Mesenchymal stem cell (in vitro differentiated cells and primary cell): ENCODE measurements at regions not wholly inside any gene's neighbourhood (a gene's known extent, or its start where the extent isn't known, plus 50 kb on each side); places are given as distances from the start of the nearest gene placed in this dataset.

Experiments
- DNase-seq: peaks from one replicate; pipeline ENCODE4 v3.0.0-alpha.2; 2013
- H2AFZ ChIP-seq: one replicate; pipeline ENCODE4 v1.6.1; 2013; ENCODE audit warnings: low read depth, mild to moderate bottlenecking, control low read depth, inconsistent platforms, low read length, moderate library complexity
- H2AK5ac ChIP-seq: 2 replicates; pipeline ENCODE4 v1.6.1; 2013; ENCODE audit warnings: low read length, moderate library complexity, mild to moderate bottlenecking, inconsistent platforms; ENCODE audit not compliant: severe bottlenecking
- H2BK120ac ChIP-seq: one replicate; pipeline ENCODE4 v1.6.1; 2013; ENCODE audit warnings: low read depth, mild to moderate bottlenecking, inconsistent platforms, low read length, moderate library complexity
- H2BK12ac ChIP-seq, 2 experiments: one replicate each; pipeline ENCODE4 v1.6.1; 2013; ENCODE audit warnings: inconsistent platforms in 2 of 2, low read length in 2 of 2, mild to moderate bottlenecking in 2 of 2, moderate library complexity in 2 of 2, control low read depth in 1 of 2
- H2BK15ac ChIP-seq: one replicate; pipeline ENCODE4 v1.6.1; 2013; ENCODE audit warnings: mild to moderate bottlenecking, low read depth, inconsistent platforms; ENCODE audit not compliant: poor library complexity, severe bottlenecking
- H2BK5ac ChIP-seq: 2 replicates; pipeline ENCODE4 v1.6.1; 2013; ENCODE audit warnings: low read depth, mild to moderate bottlenecking, low read length, control low read depth, inconsistent platforms; ENCODE audit not compliant: poor library complexity, severe bottlenecking
- H3K14ac ChIP-seq, 2 experiments: one replicate each; pipeline ENCODE4 v1.6.1; 2013; ENCODE audit warnings: inconsistent platforms in 2 of 2, low read length in 2 of 2, control low read depth in 1 of 2, mild to moderate bottlenecking in 1 of 2, moderate library complexity in 1 of 2
- H3K18ac ChIP-seq, 2 experiments: one replicate each; pipeline ENCODE4 v1.6.1; 2013; ENCODE audit warnings: inconsistent platforms in 2 of 2, low read length in 2 of 2, control low read depth in 1 of 2, low read depth in 1 of 2, mild to moderate bottlenecking in 1 of 2
- H3K23ac ChIP-seq, 2 experiments: one replicate each; pipeline ENCODE4 v1.6.1; 2013; ENCODE audit warnings: inconsistent platforms in 2 of 2, low read length in 2 of 2, mild to moderate bottlenecking in 2 of 2, moderate library complexity in 2 of 2, control low read depth in 1 of 2
- H3K27ac ChIP-seq: 2 replicates; pipeline ENCODE4 v1.5.1; 2013; ENCODE audit warnings: mild to moderate bottlenecking, moderate library complexity, low read length, control low read depth, inconsistent platforms; ENCODE audit not compliant: poor library complexity, severe bottlenecking
- H3K27me3 ChIP-seq, 2 experiments: 2 replicates each; pipeline versions ENCODE4 v1.6.1 to v1.7.0; 2013; ENCODE audit warnings: low read length in 2 of 2, mild to moderate bottlenecking in 2 of 2, moderate library complexity in 2 of 2, control low read depth in 1 of 2, inconsistent platforms in 1 of 2; ENCODE audit not compliant: control insufficient read depth in 1 of 2, insufficient read depth in 1 of 2
- H3K36me3 ChIP-seq, 2 experiments: 2 replicates each; pipeline versions ENCODE4 v1.6.1 to v1.7.0; 2013; ENCODE audit warnings: low read length in 2 of 2, control low read depth in 1 of 2, inconsistent platforms in 1 of 2, low read depth in 1 of 2, mild to moderate bottlenecking in 1 of 2; ENCODE audit not compliant: insufficient read depth in 2 of 2, control insufficient read depth in 1 of 2
- H3K4ac ChIP-seq, 2 experiments: one replicate each; pipeline ENCODE4 v1.6.1; 2013; ENCODE audit warnings: inconsistent platforms in 2 of 2, low read length in 2 of 2, mild to moderate bottlenecking in 2 of 2, moderate library complexity in 2 of 2, control low read depth in 1 of 2, low read depth in 1 of 2
- H3K4me1 ChIP-seq: 2 replicates; pipeline ENCODE4 v1.6.1; 2013; ENCODE audit warnings: low read depth, low read length, control low read depth; ENCODE audit not compliant: control insufficient read depth, insufficient read depth
- H3K4me2 ChIP-seq: 2 replicates; pipeline ENCODE4 v1.6.1; 2013; ENCODE audit warnings: low read length, mild to moderate bottlenecking, inconsistent platforms; ENCODE audit not compliant: poor library complexity, severe bottlenecking
- H3K4me3 ChIP-seq, 2 experiments: 2 replicates each; pipeline versions ENCODE4 v1.5.1 to v1.7.0; 2013; ENCODE audit warnings: low read length in 2 of 2, mild to moderate bottlenecking in 2 of 2, control low read depth in 1 of 2, low read depth in 1 of 2; ENCODE audit not compliant: insufficient read depth in 1 of 2
- H3K79me1 ChIP-seq: replicated peaks from 2 replicates; pipeline ENCODE4 v1.6.1; 2013; ENCODE audit warnings: mild to moderate bottlenecking, control low read depth, low read length, inconsistent platforms; ENCODE audit not compliant: poor library complexity, severe bottlenecking
- H3K9ac ChIP-seq: 2 replicates; pipeline ENCODE4 v1.7.0; 2013; ENCODE audit warnings: mild to moderate bottlenecking, low read length, moderate library complexity
- H3K9me3 ChIP-seq: 2 replicates; pipeline ENCODE4 v1.7.0; 2013; ENCODE audit warnings: mild to moderate bottlenecking, low read length; ENCODE audit not compliant: control insufficient read depth
- H4K8ac ChIP-seq: one replicate; pipeline ENCODE4 v1.6.1; 2013; ENCODE audit warnings: inconsistent platforms, mild to moderate bottlenecking, low read length, moderate library complexity
- H4K91ac ChIP-seq: one replicate; pipeline ENCODE4 v1.6.1; 2013; ENCODE audit warnings: mild to moderate bottlenecking, low read length, inconsistent platforms
- WGBS: methylation state at CpG from one replicate; pipeline ENCODE4 v1.1.7; 2013; ENCODE audit warnings: mixed read lengths; 5-methylcytosine and 5-hydroxymethylcytosine counted together

DNA sequence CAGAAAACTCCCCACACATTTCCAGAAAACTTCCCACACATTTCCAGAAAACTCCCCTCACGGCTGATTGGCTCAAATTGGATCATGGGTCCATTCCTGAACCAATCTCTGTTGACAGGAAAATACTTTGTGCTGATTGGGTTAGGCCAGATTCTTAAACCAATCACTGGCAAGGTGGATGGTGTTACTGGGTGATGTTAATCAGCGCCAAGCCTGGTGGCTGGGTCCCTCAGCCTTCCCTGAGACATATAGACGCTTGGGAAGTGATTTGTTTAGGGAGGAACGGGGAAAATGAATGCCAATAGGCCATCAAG is 199.4 kb upstream of the UBE2E2 start:
- H3K4me3 ChIP-seq: no peak overlapping the region
- no peak overlapping the region for H3K4me2 ChIP-seq
- no peak overlapping the region for H2BK15ac ChIP-seq
- H3K79me1 ChIP-seq: no peaks in the 10 kb centered on the region
- no peak overlapping the region for H3K14ac ChIP-seq
- no peak overlapping the region for H3K9ac ChIP-seq
- no peak overlapping the region for H3K4ac ChIP-seq
- H3K23ac ChIP-seq: no peak overlapping the region
- H2AFZ ChIP-seq: no peak overlapping the region
- H4K91ac ChIP-seq: no peak overlapping the region
- H3K36me3 ChIP-seq: no peaks in the 10 kb centered on the region
- DNase-seq: no peak
- no peak overlapping the region for H2BK5ac ChIP-seq
- peaks cover 4% of the 10 kb centered on the region for H3K4me1 ChIP-seq
- no peak overlapping the region for H3K27ac ChIP-seq
- no peak overlapping the region for H4K8ac ChIP-seq
- no peak overlapping the region for H3K18ac ChIP-seq
- no peaks in the 10 kb centered on the region for H3K9me3 ChIP-seq
- no peaks in the 10 kb centered on the region for H3K27me3 ChIP-seq
- no peak overlapping the region for H2AK5ac ChIP-seq
- H2BK120ac ChIP-seq: no peak overlapping the region
- 92% methylated on average over 4 of the region's 4 CpGs for WGBS
- H2BK12ac ChIP-seq: no peak overlapping the region

DNA sequence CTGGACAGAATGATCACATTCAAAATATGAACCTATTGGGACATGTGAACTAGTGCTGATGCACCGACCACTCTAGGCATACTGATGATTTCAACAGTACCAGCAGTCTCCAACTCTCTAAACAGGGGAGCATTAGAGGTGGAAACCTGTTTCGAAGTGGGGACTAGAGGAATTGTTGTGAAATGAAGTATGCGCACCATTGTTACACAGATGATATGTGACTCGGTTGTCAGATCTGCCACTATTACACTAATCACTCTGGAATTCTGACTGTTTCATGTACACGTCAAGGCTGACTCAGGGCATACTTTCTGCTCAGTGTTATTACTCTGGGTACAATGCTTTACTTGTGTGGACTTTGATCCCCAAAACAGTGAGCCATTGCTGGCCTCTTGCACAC is 198.2 kb upstream of the UBE2E2 start:
- Histone ChIP-seq H3K27me3 (no peaks in the 10 kb centered on the region), H2AK5ac (no peak overlapping the region), H3K9me3 (no peaks in the 10 kb centered on the region), H3K79me1 (no peaks in the 10 kb centered on the region), H3K18ac (no peak overlapping the region), H2BK5ac (no peak overlapping the region), H2BK15ac (no peak overlapping the region), H3K4ac (no peak overlapping the region), H3K4me3 (no peak overlapping the region), H4K8ac (no peak overlapping the region), H3K14ac (no peak overlapping the region), H4K91ac (no peak overlapping the region), H2AFZ (no peak overlapping the region), H3K4me2 (no peak overlapping the region), H2BK12ac (no peak overlapping the region), H3K23ac (no peak overlapping the region), H3K27ac (no peak overlapping the region), H3K9ac (no peak overlapping the region), H3K4me1 (peaks cover 4% of the 10 kb centered on the region), H2BK120ac (no peak overlapping the region), H3K36me3 (no peaks in the 10 kb centered on the region)
- DNase-seq: peak; percentile 46
- WGBS: 44% methylated on average over 3 of the region's 5 CpGs

DNA sequence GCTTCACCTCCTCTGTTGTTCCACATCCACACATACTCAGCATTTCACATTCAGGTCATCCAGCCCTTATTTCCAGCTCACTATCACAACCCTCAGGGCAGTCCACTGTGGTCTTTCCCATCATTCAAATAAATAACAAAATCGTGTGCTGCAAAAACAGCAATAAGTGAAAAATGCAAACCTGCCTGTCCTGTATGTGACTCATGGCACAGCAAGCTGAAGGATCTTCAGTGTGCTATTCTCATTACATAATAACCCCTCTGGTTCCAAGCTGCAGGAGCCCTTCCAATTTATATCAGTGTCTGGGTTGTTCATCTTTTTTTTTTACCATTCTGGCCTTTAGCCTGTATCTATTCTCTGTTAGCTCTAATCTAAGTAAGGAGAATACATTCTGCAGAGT is 185.3 kb upstream of the UBE2E2 start:
- H2BK5ac ChIP-seq: no peak overlapping the region
- H3K36me3 ChIP-seq: no peaks in the 10 kb centered on the region
- H3K4me2 ChIP-seq: no peak overlapping the region
- H3K18ac ChIP-seq: no peak overlapping the region
- H3K23ac ChIP-seq: no peak overlapping the region
- H3K14ac ChIP-seq: no peak overlapping the region
- no peak overlapping the region for H2BK120ac ChIP-seq
- no peak overlapping the region for H2BK15ac ChIP-seq
- H4K91ac ChIP-seq: no peak overlapping the region
- DNase-seq: no peak
- H3K4me3 ChIP-seq: no peak overlapping the region
- H3K4me1 ChIP-seq: peaks cover 8% of the 10 kb centered on the region
- H3K27ac ChIP-seq: peak overlapping the region; percentile 4
- H3K4ac ChIP-seq: no peak overlapping the region
- no peak overlapping the region for H3K9ac ChIP-seq
- H2AK5ac ChIP-seq: no peak overlapping the region
- H3K9me3 ChIP-seq: no peaks in the 10 kb centered on the region
- H3K27me3 ChIP-seq: peaks cover 0 to 3% of the 10 kb centered on the region in 2 experiments
- no peak overlapping the region for H2AFZ ChIP-seq
- WGBS: 11% methylated on average over 1 of the region's 1 CpG
- H4K8ac ChIP-seq: no peak overlapping the region
- H2BK12ac ChIP-seq: no peak overlapping the region
- no peaks in the 10 kb centered on the region for H3K79me1 ChIP-seq

DNA sequence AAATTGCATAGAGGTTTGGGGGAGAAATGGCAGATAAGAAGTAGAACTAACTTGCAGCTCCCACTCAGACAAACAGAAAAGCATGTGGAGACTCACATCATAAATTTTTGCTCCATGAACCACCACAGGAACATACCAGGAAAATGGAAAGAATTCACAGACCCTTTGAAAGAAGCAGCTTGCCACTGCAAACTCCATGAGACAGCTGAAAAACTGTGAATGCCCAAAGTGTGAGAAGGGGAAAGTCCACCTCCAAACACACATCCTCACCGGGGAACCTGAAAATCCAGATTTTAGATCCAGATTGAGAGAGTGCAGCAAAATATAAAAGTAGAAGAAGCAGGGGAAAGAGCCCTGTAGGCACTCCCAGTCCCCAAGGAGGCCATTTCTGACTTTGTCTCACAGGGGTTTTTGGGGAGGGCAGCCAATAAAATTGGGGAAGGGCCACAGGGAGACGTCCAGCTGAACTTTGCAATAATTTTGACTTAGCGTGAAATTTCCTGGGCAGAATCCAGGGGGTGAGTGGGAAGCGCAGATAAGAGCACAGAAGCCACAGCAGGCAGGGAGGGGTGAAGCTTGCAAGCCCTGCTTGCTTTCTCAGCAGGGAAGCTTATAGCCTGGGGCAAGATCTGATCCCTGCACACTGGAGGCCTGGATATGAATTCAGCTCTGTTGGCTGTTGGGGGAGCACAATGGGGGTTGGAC is 183.4 kb upstream of the UBE2E2 start:
- no peak overlapping the region for H3K4me2 ChIP-seq
- no peak overlapping the region for H2BK5ac ChIP-seq
- WGBS: 75% methylated on average over 4 of the region's 4 CpGs

More for the DNA sequence above, 183.4 kb upstream of the UBE2E2 start:
- DNase-seq: no peak
- H2BK15ac ChIP-seq: no peak overlapping the region
- no peak overlapping the region for H3K27ac ChIP-seq
- H3K14ac ChIP-seq: no peak overlapping the region
- no peaks in the 10 kb centered on the region for H3K9me3 ChIP-seq
- no peaks in the 10 kb centered on the region for H3K36me3 ChIP-seq
- no peaks in the 10 kb centered on the region for H3K79me1 ChIP-seq
- no peak overlapping the region for H4K91ac ChIP-seq
- no peak overlapping the region for H2BK120ac ChIP-seq
- no peak overlapping the region for H3K4me3 ChIP-seq
- no peak overlapping the region for H3K18ac ChIP-seq
- H2AFZ ChIP-seq: no peak overlapping the region
- H3K9ac ChIP-seq: no peak overlapping the region
- H3K23ac ChIP-seq: no peak overlapping the region
- no peak overlapping the region for H2AK5ac ChIP-seq
- no peak overlapping the region for H3K4ac ChIP-seq
- H3K4me1 ChIP-seq: peaks cover 8% of the 10 kb centered on the region
- H3K27me3 ChIP-seq: peaks cover 0 to 3% of the 10 kb centered on the region in 2 experiments
- H4K8ac ChIP-seq: no peak overlapping the region
- no peak overlapping the region for H2BK12ac ChIP-seq
